NCI-H1694 treated with DMSO at 0.1 percent for 48 hours (cell line): ENCODE measurements at regions not wholly inside any gene's neighbourhood (a gene's known extent, or its start where the extent isn't known, plus 50 kb on each side); places are given as distances from the start of the nearest gene placed in this dataset.

Experiments used
- DNase-seq: peaks from one replicate; lab custom pipeline; 2025; lab: John Stamatoyannopoulos, UW

- no peak for DNase-seq
Observed at GRCh38 chr3:166209701-166210100, 372.5 kb upstream of the BCHE start.

DNA sequence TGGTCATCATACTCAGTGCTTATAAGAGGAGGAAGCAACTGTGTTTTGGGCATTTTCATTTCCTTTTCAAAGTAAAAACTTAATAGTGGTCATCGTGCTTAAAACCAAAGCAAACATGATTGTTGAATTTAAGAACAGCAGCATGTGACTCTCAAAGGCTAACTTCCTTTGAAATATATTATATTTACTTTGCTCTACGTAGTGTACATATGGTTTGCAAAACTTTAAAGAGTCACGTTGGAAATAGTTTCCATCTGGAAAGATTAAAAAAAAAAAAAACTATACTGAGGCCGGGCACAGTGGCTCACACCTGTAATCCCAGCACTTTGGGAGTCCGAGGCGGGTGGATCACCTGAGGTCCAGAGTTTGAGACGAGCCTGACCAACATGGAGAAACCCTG lies 367.9 kb upstream of the BCHE start:
- DNase-seq, result no peak

GRCh38 chr3:166201476-166201875 lies 364.3 kb upstream of the BCHE start:
- no peak for DNase-seq

GRCh38 chr3:166199491-166199890 lies 362.3 kb upstream of the BCHE start:
- DNase-seq, result no peak

GRCh38 chr3:166195808-166196207 lies 358.6 kb upstream of the BCHE start:
- DNase-seq, result no peak

- DNase-seq, result no peak
Observed at GRCh38 chr3:166191411-166191810, 354.2 kb upstream of the BCHE start.

GRCh38 chr3:166190360-166190759 lies 353.1 kb upstream of the BCHE start:
- DNase-seq, result no peak

DNA sequence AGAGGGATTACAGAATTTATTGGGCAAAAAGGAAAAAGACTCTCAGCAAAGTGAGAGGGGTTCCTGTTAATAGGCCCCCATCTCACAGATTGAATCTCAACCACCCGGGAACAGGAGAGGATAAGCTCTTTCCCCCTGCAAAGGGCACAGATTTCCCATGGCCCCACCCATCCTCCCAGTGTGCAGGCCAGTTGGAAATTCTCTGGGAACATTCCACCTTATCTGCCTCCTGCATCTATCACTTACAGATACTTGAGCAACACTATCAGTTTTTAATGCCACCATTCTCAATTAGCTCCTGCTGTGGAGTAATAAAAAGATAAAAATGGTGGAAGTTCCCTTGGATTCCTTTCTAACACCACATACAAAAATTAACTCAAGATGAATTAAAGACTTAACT lies 350.0 kb upstream of the BCHE start:
- no peak for DNase-seq

GRCh38 chr3:166186003-166186402 lies 348.8 kb upstream of the BCHE start:
- no peak for DNase-seq

DNA sequence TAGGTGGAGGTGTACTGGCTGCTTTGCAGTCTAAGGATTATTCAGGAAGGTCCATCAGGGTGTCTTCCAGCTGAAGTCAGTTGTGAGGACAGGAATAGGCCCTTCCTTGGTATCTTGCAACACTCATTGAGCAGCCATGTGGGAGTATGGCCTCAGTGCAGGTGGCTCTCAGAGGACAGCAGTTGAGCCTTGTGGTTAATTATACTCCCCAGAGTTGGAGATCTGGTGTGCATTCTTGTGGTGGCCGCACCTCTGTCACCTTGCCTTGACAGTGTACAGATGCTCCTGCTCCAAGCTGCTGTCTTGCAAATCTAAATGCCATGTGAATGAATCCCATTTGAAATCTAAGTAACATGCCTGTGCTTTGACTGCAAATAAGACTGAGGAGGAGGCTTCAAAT lies 339.9 kb upstream of the BCHE start:
- DNase-seq, result no peak

DNA sequence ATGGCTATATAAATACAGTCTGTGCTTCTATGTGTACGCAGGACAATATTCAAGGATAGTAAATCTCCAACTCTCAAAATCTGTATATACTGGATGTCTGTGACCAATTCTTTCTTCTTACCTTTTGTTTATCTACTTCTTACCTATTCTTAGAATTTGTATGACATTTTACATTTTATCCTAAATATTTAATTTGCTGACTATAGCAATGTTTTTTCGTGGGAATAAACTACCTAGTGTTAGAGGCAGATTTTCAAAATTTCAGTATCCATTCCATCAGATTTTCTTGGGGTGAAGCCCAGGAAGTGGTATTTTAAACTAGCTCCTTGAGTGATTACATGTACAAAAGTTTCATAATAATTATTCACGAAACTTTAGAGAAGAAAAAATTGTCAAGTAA lies 334.5 kb upstream of the BCHE start:
- no peak for DNase-seq

DNA sequence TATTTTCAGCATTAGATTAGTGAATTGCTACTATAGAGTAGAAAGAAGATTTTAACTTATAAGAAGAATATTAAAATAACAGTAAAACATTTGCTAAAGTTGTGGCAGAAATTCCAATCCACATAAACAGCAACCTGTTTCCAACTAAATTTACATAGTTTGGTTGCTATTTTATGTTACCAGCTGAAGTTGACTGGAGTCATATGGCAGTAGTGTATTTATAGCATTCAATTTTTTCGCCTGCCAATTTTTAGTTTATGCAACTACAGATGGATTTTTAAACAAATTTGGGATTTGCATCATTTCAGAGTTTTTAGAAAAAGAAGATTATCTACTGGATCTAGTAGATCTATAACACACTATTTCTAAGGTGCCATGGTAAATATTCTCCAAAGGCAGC lies 332.5 kb upstream of the BCHE start:
- DNase-seq, result no peak

DNA sequence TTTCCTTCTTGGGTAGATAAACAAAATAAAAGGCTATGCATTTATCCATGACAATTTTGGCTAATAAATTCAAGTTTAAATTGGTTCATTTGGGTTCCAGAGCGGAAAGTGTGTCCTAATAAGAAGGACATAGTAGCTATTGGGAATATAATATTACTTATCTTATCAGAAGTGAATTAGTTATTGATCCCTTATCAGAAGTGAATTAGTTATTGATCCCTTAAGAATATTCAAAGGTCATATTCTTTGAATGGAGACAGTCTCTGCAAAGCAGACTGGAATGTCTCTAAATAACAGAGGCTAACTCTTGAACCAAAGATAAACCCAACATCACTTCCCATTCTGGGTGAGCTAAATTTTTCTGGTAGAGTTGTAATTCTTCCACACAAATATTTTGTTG lies 290.7 kb upstream of the BCHE start:
- DNase-seq, result no peak

GRCh38 chr3:166125179-166125578 lies 288.0 kb upstream of the BCHE start:
- no peak for DNase-seq

- DNase-seq, result no peak
Observed at GRCh38 chr3:166123576-166123975, 286.4 kb upstream of the BCHE start.

GRCh38 chr3:166123088-166123487 lies 285.9 kb upstream of the BCHE start:
- DNase-seq, result no peak

GRCh38 chr3:166118049-166118448 lies 280.8 kb upstream of the BCHE start:
- DNase-seq, result no peak

- DNase-seq, result no peak
Observed at GRCh38 chr3:166114448-166114847, 277.2 kb upstream of the BCHE start.

DNA sequence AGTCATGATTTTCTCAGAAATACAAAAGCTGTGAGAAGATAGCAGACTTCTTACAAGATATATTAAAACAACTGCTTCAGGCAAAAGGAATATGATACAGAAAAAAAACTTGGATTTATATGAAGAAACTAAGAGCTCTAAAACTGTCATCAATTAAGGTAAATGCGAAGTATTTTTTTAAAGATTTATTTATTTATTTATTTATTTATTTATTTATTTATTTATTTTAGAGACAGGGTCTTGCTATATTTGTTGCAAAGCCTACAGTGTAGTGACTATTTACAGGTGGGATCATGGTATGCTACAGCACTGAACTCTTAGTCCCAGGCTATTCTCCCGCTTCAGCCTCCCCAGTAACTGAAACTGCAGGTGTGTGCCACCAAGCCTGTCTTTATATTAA lies 274.3 kb upstream of the BCHE start:
- DNase-seq, result no peak

- DNase-seq, result no peak
Observed at GRCh38 chr3:166110102-166110501, 272.9 kb upstream of the BCHE start.

DNA sequence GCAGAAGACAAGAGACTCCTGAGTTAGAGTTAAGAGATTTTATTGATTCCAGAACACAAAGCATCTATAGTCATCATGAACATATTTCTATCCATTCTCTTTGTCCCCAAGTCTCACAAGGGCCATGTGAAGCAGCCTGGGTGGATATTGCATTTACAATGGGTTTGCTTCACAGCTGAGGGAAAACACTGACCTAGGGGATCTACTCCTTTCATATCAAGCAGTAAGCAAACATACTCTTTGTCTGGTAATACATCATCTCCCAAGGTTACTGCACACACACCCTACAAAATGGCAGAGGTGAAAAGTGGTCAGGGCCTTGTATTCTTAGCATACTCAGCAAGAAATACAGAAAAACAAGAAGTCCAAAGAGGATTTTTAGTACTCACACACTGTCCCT lies 267.7 kb upstream of the BCHE start:
- DNase-seq, result no peak

- no peak for DNase-seq
Observed at GRCh38 chr3:166100730-166101129, 263.5 kb upstream of the BCHE start.

GRCh38 chr3:166089575-166089974 lies 252.4 kb upstream of the BCHE start:
- DNase-seq, result no peak

DNA sequence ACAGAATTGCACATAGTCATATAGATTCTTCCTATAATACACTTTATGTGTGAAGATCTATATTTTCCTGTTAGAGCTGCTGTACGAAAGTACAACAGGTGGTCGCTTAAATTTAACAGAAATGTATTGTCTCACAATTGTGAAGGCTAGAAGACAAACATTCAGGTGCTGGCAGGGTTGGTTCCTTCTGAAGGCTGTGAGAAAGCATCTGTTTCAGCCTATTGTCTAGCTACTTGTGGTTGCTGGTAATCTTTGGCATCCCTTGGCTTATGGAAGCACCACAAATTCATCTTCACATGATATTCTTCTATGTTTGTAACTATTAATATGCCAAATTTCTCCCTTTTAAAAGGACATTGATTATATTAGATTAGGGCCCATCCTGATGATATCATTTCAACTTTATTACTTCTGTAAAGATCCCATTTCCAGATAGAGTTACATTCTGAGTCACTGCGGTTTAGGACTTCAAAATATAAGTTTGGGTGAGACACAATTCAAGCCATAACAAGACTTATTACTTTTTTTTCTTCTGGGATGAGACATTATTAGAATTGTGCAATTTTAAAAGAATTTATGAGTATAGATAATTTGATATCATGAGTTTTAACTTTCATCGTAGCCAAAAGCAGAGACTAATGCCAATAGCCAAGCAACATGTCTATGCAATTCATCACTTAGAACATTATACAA lies 248.1 kb upstream of the BCHE start:
- no peak for DNase-seq

- no peak for DNase-seq
Observed at GRCh38 chr3:166080096-166080495, 242.9 kb upstream of the BCHE start.
